ENCODE measurements at regions not wholly inside any gene's neighbourhood (a gene's known extent, or its start where the extent isn't known, plus 50 kb on each side); places are given as distances from the start of the nearest gene placed in this dataset.

GRCh38 chr7:149703044-149703650 lies 70.2 kb downstream of the ZNF467 start:
- TF ChIP-seq CTCF (IDR thresholded peaks at IDR 0.05; ENCODE audit: borderline replicate concordance, extremely low read depth, low read length, poor library complexity, severe bottlenecking), result no peak
- no peak for TF ChIP-seq EZH2 (IDR thresholded peaks at IDR 0.05; ENCODE audit: borderline replicate concordance, low read depth, low read length, severe bottlenecking)

Data from DND-41 (cell line).